ENCODE measurements at regions not wholly inside any gene's neighbourhood (a gene's known extent, or its start where the extent isn't known, plus 50 kb on each side); places are given as distances from the start of the nearest gene placed in this dataset.

DNA sequence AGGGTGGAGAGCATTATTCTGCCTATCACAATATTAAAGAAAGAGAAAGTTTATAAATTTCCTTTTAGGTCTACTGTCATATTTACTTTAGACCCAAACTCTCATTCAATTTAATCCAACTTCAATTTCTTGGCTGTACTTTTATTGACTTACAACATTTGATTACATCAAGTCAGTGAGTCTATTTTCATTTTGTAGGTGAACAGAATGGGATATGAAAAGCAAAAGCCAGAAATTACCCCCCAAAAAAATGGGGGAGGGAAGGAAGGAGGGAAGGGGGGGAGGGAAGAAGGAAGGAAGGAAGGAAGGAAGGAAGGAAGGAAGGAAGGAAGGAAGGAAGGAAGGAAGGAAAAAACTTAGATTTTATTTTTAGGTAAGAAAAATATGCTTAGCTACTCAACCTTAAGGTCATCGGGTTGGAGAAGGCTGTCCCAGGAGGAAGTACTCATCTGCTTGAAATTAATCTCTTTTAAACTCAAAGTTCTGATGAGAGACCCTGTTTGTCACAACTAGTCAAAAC lies 320.1 kb upstream of the ATP11B start:
- TF ChIP-seq POLR2A (IDR thresholded peaks at IDR 0.05; ENCODE audit: low read depth, low read length) (no peak), POLR2AphosphoS5 (IDR thresholded peaks at IDR 0.05; ENCODE audit: low read depth, low read length) (no peak), TAF1 (IDR thresholded peaks at IDR 0.05; ENCODE audit: low read depth, low read length) (no peak), SPI1 (IDR thresholded peaks at IDR 0.05; ENCODE audit: low read depth, low read length) (no peak), PAX5 (IDR thresholded peaks at IDR 0.05; ENCODE audit: insufficient read depth, low read length, severe bottlenecking) (no peak), POU2F2 (IDR thresholded peaks at IDR 0.05; ENCODE audit: low read depth, low read length) (no peak)
